HL-60 (cell line): ENCODE measurements at regions not wholly inside any gene's neighbourhood (a gene's known extent, or its start where the extent isn't known, plus 50 kb on each side); places are given as distances from the start of the nearest gene placed in this dataset.

Experiments used
- DNase-seq, 2 experiments: peaks; one replicate each; pipeline ENCODE4 v3.0.0-alpha.2; 2010 to 2020; ENCODE audit warnings: low read depth in 1 of 2, low spot score in 1 of 2
- H3K27ac ChIP-seq: fragments of 250-450 bp; sonication (Bioruptor Pico); replicated peaks from 2 replicates; pipeline ENCODE4 v1.5.1; 2020; ENCODE audit warnings: mild to moderate bottlenecking, moderate library complexity
- H3K27me3 ChIP-seq: fragments of 250-450 bp; sonication (Bioruptor Pico); 2 replicates; pipeline ENCODE4 v1.5.1; 2021; ENCODE audit warnings: mild to moderate bottlenecking, moderate library complexity; ENCODE audit not compliant: insufficient read depth, poor library complexity, severe bottlenecking
- H3K4me3 ChIP-seq: replicated peaks from 2 replicates; pipeline ENCODE4 v1.5.1; 2011; ENCODE audit warnings: mild to moderate bottlenecking, control low read depth, low read length; ENCODE audit not compliant: insufficient read depth
- GABPA ChIP-seq: IDR thresholded peaks from 2 replicates; pipeline ENCODE4 v1.6.1; 2012; ENCODE audit warnings: low read depth
- POLR2AphosphoS5 ChIP-seq: IDR thresholded peaks from 2 replicates; pipeline ENCODE4 v1.6.1; 2012; ENCODE audit warnings: low read depth
- REST ChIP-seq: IDR thresholded peaks from 2 replicates; pipeline ENCODE4 v1.6.1; 2012; ENCODE audit warnings: low read depth; ENCODE audit not compliant: insufficient replicate concordance
- SPI1 ChIP-seq: IDR thresholded peaks from 2 replicates; pipeline ENCODE4 v1.6.1; 2012; ENCODE audit warnings: low read depth, mild to moderate bottlenecking, borderline replicate concordance
- TF ChIP-seq, protein P1 (sequence below): IDR thresholded peaks from one replicate; pipeline ENCODE4 v1.5.1; 2011; ENCODE audit warnings: low read length, control low read depth, inconsistent platforms; ENCODE audit not compliant: insufficient read depth

DNA sequence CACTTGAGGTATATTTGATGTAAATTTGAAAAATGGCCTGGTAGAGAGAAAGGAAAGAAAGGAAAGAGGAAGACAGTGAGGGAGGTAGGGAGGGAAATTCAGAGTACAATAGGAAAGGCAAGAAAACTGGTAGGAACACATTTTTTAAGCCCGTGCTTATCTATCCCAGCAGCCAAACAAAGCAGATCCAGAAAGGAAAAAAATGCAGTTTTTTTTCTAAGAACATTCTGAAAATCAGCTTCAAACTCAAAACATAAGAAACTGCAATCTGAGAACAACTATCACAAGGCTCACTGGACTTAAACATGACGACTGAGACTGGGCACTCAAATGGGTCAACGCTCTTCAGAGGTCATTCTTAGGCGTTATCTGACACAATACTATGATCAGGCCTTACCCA, 408.3 kb upstream of the DDI1 start:
- Histone ChIP-seq H3K27ac (no peak overlapping the region), H3K27me3 (no peaks in the 10 kb centered on the region), H3K4me3 (no peak overlapping the region)
- no peak for TF ChIP-seq SPI1
- no peak for TF ChIP-seq GABPA
- TF ChIP-seq, protein P1, sequence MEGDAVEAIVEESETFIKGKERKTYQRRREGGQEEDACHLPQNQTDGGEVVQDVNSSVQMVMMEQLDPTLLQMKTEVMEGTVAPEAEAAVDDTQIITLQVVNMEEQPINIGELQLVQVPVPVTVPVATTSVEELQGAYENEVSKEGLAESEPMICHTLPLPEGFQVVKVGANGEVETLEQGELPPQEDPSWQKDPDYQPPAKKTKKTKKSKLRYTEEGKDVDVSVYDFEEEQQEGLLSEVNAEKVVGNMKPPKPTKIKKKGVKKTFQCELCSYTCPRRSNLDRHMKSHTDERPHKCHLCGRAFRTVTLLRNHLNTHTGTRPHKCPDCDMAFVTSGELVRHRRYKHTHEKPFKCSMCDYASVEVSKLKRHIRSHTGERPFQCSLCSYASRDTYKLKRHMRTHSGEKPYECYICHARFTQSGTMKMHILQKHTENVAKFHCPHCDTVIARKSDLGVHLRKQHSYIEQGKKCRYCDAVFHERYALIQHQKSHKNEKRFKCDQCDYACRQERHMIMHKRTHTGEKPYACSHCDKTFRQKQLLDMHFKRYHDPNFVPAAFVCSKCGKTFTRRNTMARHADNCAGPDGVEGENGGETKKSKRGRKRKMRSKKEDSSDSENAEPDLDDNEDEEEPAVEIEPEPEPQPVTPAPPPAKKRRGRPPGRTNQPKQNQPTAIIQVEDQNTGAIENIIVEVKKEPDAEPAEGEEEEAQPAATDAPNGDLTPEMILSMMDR = no peak
- no peak for DNase-seq

- H3K27ac ChIP-seq = no peak overlapping the region
Measured at GRCh38 chr11:103631841-103632240, 404.6 kb upstream of the DDI1 start.

GRCh38 chr11:103633068-103633788, 403.2 kb upstream of the DDI1 start:
- DNase-seq = no peak
- H3K27me3 ChIP-seq = no peaks in the 10 kb centered on the region
- H3K27ac ChIP-seq = no peak overlapping the region
- no peak overlapping the region for H3K4me3 ChIP-seq
- TF ChIP-seq, protein P1 = no peak
- TF ChIP-seq POLR2AphosphoS5 (no peak), REST (no peak), SPI1 (no peak), GABPA (no peak)

More at GRCh38 chr11:103631841-103632240, 404.6 kb upstream of the DDI1 start:
- Histone ChIP-seq H3K27me3 (no peaks in the 10 kb centered on the region), H3K4me3 (no peak overlapping the region)
- no peak for TF ChIP-seq GABPA
- TF ChIP-seq POLR2AphosphoS5 = no peak
- TF ChIP-seq, protein P1 = no peak
- TF ChIP-seq REST = no peak
- no peak for TF ChIP-seq SPI1
- DNase-seq = no peak
